Mesenchymal stem cell (in vitro differentiated cells and primary cell): ENCODE measurements at regions not wholly inside any gene's neighbourhood (a gene's known extent, or its start where the extent isn't known, plus 50 kb on each side); places are given as distances from the start of the nearest gene placed in this dataset.

Experiments used
- DNase-seq: peaks from one replicate; pipeline ENCODE4 v3.0.0-alpha.2; 2013
- H2AFZ ChIP-seq: one replicate; pipeline ENCODE4 v1.6.1; 2013; ENCODE audit warnings: low read depth, mild to moderate bottlenecking, control low read depth, inconsistent platforms, low read length, moderate library complexity
- H2AK5ac ChIP-seq: 2 replicates; pipeline ENCODE4 v1.6.1; 2013; ENCODE audit warnings: low read length, moderate library complexity, mild to moderate bottlenecking, inconsistent platforms; ENCODE audit not compliant: severe bottlenecking
- H2BK120ac ChIP-seq: one replicate; pipeline ENCODE4 v1.6.1; 2013; ENCODE audit warnings: low read depth, mild to moderate bottlenecking, inconsistent platforms, low read length, moderate library complexity
- H2BK12ac ChIP-seq, 2 experiments: one replicate each; pipeline ENCODE4 v1.6.1; 2013; ENCODE audit warnings: inconsistent platforms in 2 of 2, low read length in 2 of 2, mild to moderate bottlenecking in 2 of 2, moderate library complexity in 2 of 2, control low read depth in 1 of 2
- H2BK15ac ChIP-seq: one replicate; pipeline ENCODE4 v1.6.1; 2013; ENCODE audit warnings: mild to moderate bottlenecking, low read depth, inconsistent platforms; ENCODE audit not compliant: poor library complexity, severe bottlenecking
- H2BK5ac ChIP-seq: 2 replicates; pipeline ENCODE4 v1.6.1; 2013; ENCODE audit warnings: low read depth, mild to moderate bottlenecking, low read length, control low read depth, inconsistent platforms; ENCODE audit not compliant: poor library complexity, severe bottlenecking
- H3K14ac ChIP-seq, 2 experiments: one replicate each; pipeline ENCODE4 v1.6.1; 2013; ENCODE audit warnings: inconsistent platforms in 2 of 2, low read length in 2 of 2, control low read depth in 1 of 2, mild to moderate bottlenecking in 1 of 2, moderate library complexity in 1 of 2
- H3K18ac ChIP-seq, 2 experiments: one replicate each; pipeline ENCODE4 v1.6.1; 2013; ENCODE audit warnings: inconsistent platforms in 2 of 2, low read length in 2 of 2, control low read depth in 1 of 2, low read depth in 1 of 2, mild to moderate bottlenecking in 1 of 2
- H3K23ac ChIP-seq, 2 experiments: one replicate each; pipeline ENCODE4 v1.6.1; 2013; ENCODE audit warnings: inconsistent platforms in 2 of 2, low read length in 2 of 2, mild to moderate bottlenecking in 2 of 2, moderate library complexity in 2 of 2, control low read depth in 1 of 2
- H3K27ac ChIP-seq: 2 replicates; pipeline ENCODE4 v1.5.1; 2013; ENCODE audit warnings: mild to moderate bottlenecking, moderate library complexity, low read length, control low read depth, inconsistent platforms; ENCODE audit not compliant: poor library complexity, severe bottlenecking
- H3K27me3 ChIP-seq, 2 experiments: 2 replicates each; pipeline versions ENCODE4 v1.6.1 to v1.7.0; 2013; ENCODE audit warnings: low read length in 2 of 2, mild to moderate bottlenecking in 2 of 2, moderate library complexity in 2 of 2, control low read depth in 1 of 2, inconsistent platforms in 1 of 2; ENCODE audit not compliant: control insufficient read depth in 1 of 2, insufficient read depth in 1 of 2
- H3K36me3 ChIP-seq, 2 experiments: 2 replicates each; pipeline versions ENCODE4 v1.6.1 to v1.7.0; 2013; ENCODE audit warnings: low read length in 2 of 2, control low read depth in 1 of 2, inconsistent platforms in 1 of 2, low read depth in 1 of 2, mild to moderate bottlenecking in 1 of 2; ENCODE audit not compliant: insufficient read depth in 2 of 2, control insufficient read depth in 1 of 2
- H3K4ac ChIP-seq, 2 experiments: one replicate each; pipeline ENCODE4 v1.6.1; 2013; ENCODE audit warnings: inconsistent platforms in 2 of 2, low read length in 2 of 2, mild to moderate bottlenecking in 2 of 2, moderate library complexity in 2 of 2, control low read depth in 1 of 2, low read depth in 1 of 2
- H3K4me1 ChIP-seq: 2 replicates; pipeline ENCODE4 v1.6.1; 2013; ENCODE audit warnings: low read depth, low read length, control low read depth; ENCODE audit not compliant: control insufficient read depth, insufficient read depth
- H3K4me2 ChIP-seq: 2 replicates; pipeline ENCODE4 v1.6.1; 2013; ENCODE audit warnings: low read length, mild to moderate bottlenecking, inconsistent platforms; ENCODE audit not compliant: poor library complexity, severe bottlenecking
- H3K4me3 ChIP-seq, 2 experiments: 2 replicates each; pipeline versions ENCODE4 v1.5.1 to v1.7.0; 2013; ENCODE audit warnings: low read length in 2 of 2, mild to moderate bottlenecking in 2 of 2, control low read depth in 1 of 2, low read depth in 1 of 2; ENCODE audit not compliant: insufficient read depth in 1 of 2
- H3K79me1 ChIP-seq: replicated peaks from 2 replicates; pipeline ENCODE4 v1.6.1; 2013; ENCODE audit warnings: mild to moderate bottlenecking, control low read depth, low read length, inconsistent platforms; ENCODE audit not compliant: poor library complexity, severe bottlenecking
- H3K9ac ChIP-seq: 2 replicates; pipeline ENCODE4 v1.7.0; 2013; ENCODE audit warnings: mild to moderate bottlenecking, low read length, moderate library complexity
- H3K9me3 ChIP-seq: 2 replicates; pipeline ENCODE4 v1.7.0; 2013; ENCODE audit warnings: mild to moderate bottlenecking, low read length; ENCODE audit not compliant: control insufficient read depth
- H4K8ac ChIP-seq: one replicate; pipeline ENCODE4 v1.6.1; 2013; ENCODE audit warnings: inconsistent platforms, mild to moderate bottlenecking, low read length, moderate library complexity
- H4K91ac ChIP-seq: one replicate; pipeline ENCODE4 v1.6.1; 2013; ENCODE audit warnings: mild to moderate bottlenecking, low read length, inconsistent platforms
- WGBS: methylation state at CpG from one replicate; pipeline ENCODE4 v1.1.7; 2013; ENCODE audit warnings: mixed read lengths; 5-methylcytosine and 5-hydroxymethylcytosine counted together

DNA sequence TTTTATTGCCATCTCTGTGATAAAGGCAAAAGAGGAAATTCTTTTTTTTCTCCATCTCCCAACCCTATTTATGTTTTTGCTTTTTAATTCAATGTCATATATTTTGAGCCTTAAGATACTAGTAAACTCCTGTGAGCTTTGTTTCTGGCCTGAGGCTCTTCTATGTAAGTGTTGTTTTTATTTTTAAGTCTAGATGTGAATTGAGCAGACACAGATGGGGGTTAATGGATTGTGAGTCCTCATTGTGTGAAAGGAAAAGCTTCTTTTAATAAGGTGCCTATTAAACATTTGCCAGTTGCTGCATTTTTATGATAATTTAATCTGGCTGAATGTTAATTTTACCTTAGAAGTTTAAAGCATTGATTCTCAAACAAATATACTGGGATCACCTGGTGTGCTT, 2337.9 kb upstream of the RAG2 start:
- Histone ChIP-seq H3K36me3 (no peaks in the 10 kb centered on the region), H2BK15ac (no peak overlapping the region), H3K27me3 (no peaks in the 10 kb centered on the region), H3K23ac (no peak overlapping the region), H3K9me3 (peaks cover 18% of the 10 kb centered on the region), H2AK5ac (no peak overlapping the region), H3K27ac (no peak overlapping the region), H3K4ac (no peak overlapping the region), H2BK5ac (no peak overlapping the region), H3K18ac (no peak overlapping the region), H4K8ac (no peak overlapping the region), H3K4me1 (no peaks in the 10 kb centered on the region), H2BK12ac (no peak overlapping the region), H4K91ac (no peak overlapping the region), H3K4me2 (no peak overlapping the region), H3K4me3 (no peak overlapping the region), H3K9ac (no peak overlapping the region), H2BK120ac (no peak overlapping the region), H3K79me1 (no peaks in the 10 kb centered on the region), H3K14ac (no peak overlapping the region), H2AFZ (no peak overlapping the region)
- no peak for DNase-seq

GRCh38 chr11:38927993-38928392, 2330.0 kb upstream of the RAG2 start:
- H2AFZ ChIP-seq = no peak overlapping the region
- H3K23ac ChIP-seq = no peak overlapping the region
- no peak overlapping the region for H3K27ac ChIP-seq
- no peak overlapping the region for H3K4me3 ChIP-seq
- H3K9me3 ChIP-seq = peaks cover 15% of the 10 kb centered on the region
- H4K8ac ChIP-seq = no peak overlapping the region
- H3K79me1 ChIP-seq = no peaks in the 10 kb centered on the region
- no peaks in the 10 kb centered on the region for H3K4me1 ChIP-seq
- H3K4ac ChIP-seq = no peak overlapping the region
- no peak overlapping the region for H2BK120ac ChIP-seq
- WGBS = no CpG with 5 or more reads among the region's 2 CpGs
- H3K4me2 ChIP-seq = no peak overlapping the region
- H3K9ac ChIP-seq = no peak overlapping the region
- no peak overlapping the region for H3K14ac ChIP-seq
- no peak for DNase-seq
- H3K27me3 ChIP-seq = no peaks in the 10 kb centered on the region
- no peak overlapping the region for H2BK12ac ChIP-seq
- no peak overlapping the region for H2BK5ac ChIP-seq
- no peaks in the 10 kb centered on the region for H3K36me3 ChIP-seq
- no peak overlapping the region for H3K18ac ChIP-seq
- H2AK5ac ChIP-seq = no peak overlapping the region
- H2BK15ac ChIP-seq = no peak overlapping the region
- no peak overlapping the region for H4K91ac ChIP-seq

GRCh38 chr11:38924644-38925043, 2326.6 kb upstream of the RAG2 start:
- Histone ChIP-seq H3K9me3 (no peaks in the 10 kb centered on the region), H2BK15ac (no peak overlapping the region), H2BK5ac (no peak overlapping the region), H3K23ac (no peak overlapping the region), H2AFZ (no peak overlapping the region), H3K4me2 (no peak overlapping the region), H4K91ac (no peak overlapping the region), H3K4me1 (no peaks in the 10 kb centered on the region), H4K8ac (no peak overlapping the region), H2BK120ac (no peak overlapping the region), H3K27me3 (no peaks in the 10 kb centered on the region), H3K79me1 (no peaks in the 10 kb centered on the region), H3K27ac (no peak overlapping the region), H3K4me3 (no peak overlapping the region), H3K18ac (no peak overlapping the region), H3K14ac (no peak overlapping the region), H2BK12ac (no peak overlapping the region), H3K4ac (no peak overlapping the region), H3K9ac (no peak overlapping the region), H2AK5ac (no peak overlapping the region), H3K36me3 (no peaks in the 10 kb centered on the region)
- WGBS = no CpG with 5 or more reads among the region's 1 CpG
- DNase-seq = no peak

GRCh38 chr11:38900211-38900610, 2302.2 kb upstream of the RAG2 start:
- Histone ChIP-seq H4K8ac (no peak overlapping the region), H4K91ac (no peak overlapping the region), H3K23ac (no peak overlapping the region), H3K4me3 (no peak overlapping the region), H3K18ac (no peak overlapping the region), H2BK12ac (no peak overlapping the region), H3K9ac (no peak overlapping the region), H3K4me2 (no peak overlapping the region), H2AFZ (no peak overlapping the region), H3K4me1 (no peaks in the 10 kb centered on the region), H3K79me1 (no peaks in the 10 kb centered on the region), H3K27ac (no peak overlapping the region), H3K4ac (no peak overlapping the region), H2BK15ac (no peak overlapping the region), H2BK120ac (no peak overlapping the region), H2AK5ac (no peak overlapping the region), H2BK5ac (no peak overlapping the region), H3K36me3 (no peaks in the 10 kb centered on the region), H3K9me3 (no peaks in the 10 kb centered on the region), H3K27me3 (no peaks in the 10 kb centered on the region), H3K14ac (no peak overlapping the region)
- no peak for DNase-seq
- 74% methylated on average over 4 of the region's 6 CpGs for WGBS
